GOT3 (cell line): ENCODE measurements at regions not wholly inside any gene's neighbourhood (a gene's known extent, or its start where the extent isn't known, plus 50 kb on each side); places are given as distances from the start of the nearest gene placed in this dataset.
"Not testable (repeated sequence)": the region's sequence is repeated elsewhere in the genome, so short reads cannot be mapped to it uniquely, and the experiment has no call there.

Experiments
- DNase-seq: peaks from one replicate; lab custom pipeline; 2025; ENCODE audit warnings: mixed read lengths; lab: John Stamatoyannopoulos, UW

DNA sequence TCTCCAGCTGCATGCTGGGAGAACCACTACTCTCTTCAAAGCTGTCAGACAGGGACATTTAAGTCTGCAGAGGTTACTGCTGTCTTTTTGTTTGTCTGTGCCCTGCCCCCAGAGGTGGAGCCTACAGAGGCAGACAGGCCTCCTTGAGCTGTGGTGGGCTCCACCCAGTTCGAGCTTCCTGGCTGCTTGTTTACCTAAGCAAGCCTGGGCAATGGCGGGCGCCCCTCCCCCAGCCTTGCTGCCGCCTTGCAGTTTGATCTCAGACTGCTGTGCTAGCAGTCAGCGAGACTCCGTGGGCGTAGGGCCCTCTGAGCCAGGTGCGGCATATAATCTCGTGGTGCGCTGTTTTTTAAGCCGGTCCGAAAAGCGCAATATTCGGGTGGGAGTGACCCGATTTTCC, 215.0 kb downstream of the STIM2 start:
- DNase-seq, result not testable (repeated sequence)

- DNase-seq, result no peak
Measured at GRCh38 chr4:27078934-27079455, 218.4 kb downstream of the STIM2 start.

- no peak for DNase-seq
Measured at GRCh38 chr4:27081675-27082586, 221.3 kb downstream of the STIM2 start.

GRCh38 chr4:27082776-27083175, 222.1 kb downstream of the STIM2 start:
- DNase-seq, result no peak

DNA sequence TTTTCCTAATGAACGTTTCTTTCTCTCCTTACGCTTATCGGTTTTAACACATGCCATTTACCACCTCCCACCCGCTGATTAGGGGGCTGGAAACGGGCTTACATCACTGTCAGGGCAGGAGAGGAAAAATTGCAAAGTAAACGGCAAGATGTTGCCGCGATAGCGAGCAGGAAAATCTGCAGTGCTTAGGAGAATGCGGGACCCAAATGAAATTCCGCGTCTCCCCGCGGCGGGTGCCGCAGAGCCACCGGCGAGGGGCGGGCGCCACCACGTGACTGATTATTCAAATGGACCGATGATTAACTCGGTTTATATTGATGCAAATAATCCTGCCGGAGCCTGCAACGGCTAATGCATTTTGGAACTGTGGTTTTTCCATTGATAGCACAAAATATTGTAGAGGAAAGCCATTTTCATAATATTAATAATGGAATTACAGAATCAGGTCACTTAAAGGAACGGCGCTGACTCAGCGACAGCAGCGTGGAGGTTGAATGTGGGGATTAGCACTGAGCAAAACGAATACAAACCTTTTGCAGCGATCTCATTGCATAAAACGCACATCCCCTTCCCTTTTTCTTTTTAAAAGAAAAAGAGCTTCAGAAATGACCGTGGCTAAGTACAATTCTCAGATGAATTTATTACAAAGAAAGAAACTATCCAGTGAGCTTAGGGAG, 224.2 kb downstream of the STIM2 start:
- DNase-seq, result no peak

GRCh38 chr4:27085396-27085795, 224.8 kb downstream of the STIM2 start:
- DNase-seq, result no peak

DNA sequence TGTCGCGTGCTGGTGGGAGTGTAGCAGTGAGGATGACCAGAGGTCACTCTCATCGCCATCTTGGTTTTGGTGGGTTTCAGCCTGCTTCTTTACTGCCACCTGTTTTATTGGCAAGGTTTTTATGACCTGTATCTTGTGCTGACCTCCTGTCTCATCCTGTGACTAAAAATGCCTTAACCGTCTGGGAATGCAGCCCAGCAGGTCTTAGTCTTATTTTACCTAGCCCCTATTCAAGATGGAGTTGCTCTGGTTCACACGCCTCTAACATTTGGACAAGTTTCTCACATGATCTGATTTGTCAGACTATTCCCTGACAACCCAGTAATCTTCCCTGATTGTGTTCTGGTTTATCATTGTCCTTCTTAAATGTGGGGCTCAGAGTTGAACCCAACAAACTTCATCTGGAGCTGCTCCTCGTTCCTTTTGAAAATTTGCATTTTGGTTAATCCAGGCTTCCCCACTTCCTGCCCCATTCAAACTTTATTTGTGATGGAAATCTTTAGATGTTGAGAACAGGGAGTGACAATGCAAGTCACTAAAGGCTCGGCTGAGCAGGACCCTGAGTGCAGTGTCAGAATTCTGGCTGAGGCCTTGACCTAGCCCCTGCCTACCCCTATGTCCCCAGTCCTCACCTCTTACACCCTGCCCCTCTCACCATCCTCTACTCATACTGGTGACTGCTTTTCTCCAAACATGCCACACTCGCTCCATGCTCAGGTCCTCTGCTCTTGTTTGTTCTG, 226.8 kb downstream of the STIM2 start:
- DNase-seq, result no peak

DNA sequence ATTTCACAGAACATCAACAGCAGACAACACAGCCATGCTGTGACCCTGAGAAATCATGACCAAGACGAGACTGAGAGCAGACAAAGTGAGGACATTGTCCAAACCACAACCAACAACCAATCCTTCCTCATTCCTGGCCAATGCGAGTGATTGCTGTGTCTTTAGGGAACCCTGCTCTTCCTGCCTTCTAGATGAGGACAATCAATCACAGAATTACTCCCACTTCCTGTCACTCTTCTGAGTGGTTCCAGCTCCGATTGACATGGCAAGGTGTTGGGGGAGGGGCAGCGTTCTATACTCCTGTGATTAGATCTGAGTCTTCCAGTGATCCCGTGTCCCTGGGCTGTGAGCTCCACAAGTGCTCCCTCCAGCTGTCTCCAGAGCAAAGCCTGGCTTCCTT, 227.8 kb downstream of the STIM2 start:
- DNase-seq, result no peak

DNA sequence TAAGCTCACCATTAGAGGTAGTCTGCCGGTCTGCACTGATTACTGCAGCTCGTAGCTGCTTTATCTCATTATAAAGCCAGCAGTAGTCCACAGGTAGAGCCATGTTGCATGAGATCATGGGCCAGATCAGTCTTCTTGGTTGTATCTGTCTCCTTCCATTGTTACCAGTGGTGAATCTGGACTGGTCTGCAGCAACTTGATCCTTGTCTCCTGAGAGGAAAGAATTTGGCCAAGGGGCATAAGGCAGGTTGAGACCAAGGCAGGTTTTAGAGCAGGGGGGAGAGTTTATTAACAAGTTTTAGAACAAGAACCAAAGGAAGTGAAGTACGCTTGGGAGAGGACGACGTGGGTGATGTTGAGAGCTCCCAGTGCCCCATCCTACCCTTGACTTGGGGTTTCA, 228.5 kb downstream of the STIM2 start:
- no peak for DNase-seq

- DNase-seq, result no peak
Measured at GRCh38 chr4:27090406-27090805, 229.8 kb downstream of the STIM2 start.

GRCh38 chr4:27094224-27094623, 233.6 kb downstream of the STIM2 start:
- no peak for DNase-seq

GRCh38 chr4:27094783-27095182, 234.1 kb downstream of the STIM2 start:
- DNase-seq, result no peak

GRCh38 chr4:27096142-27096824, 235.6 kb downstream of the STIM2 start:
- no peak for DNase-seq

DNA sequence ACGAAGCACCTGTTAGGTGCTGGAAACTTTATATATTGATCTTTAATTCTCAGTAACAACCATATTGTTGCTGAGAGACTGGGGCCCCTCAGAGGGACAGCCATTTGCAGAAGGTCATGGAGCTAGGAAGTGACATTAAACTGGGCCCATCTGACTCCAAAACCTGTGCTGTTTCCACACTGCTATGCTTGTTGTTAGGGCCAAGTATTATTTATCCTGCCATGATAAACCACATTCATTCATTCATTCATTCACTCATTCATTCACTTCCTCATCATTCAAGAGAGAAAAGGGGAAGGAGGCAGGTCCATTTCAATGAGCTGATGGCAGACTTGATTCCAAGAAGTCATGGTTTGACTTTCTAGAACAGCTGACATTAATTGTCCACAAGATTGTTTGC, 237.4 kb downstream of the STIM2 start:
- DNase-seq, result no peak

DNA sequence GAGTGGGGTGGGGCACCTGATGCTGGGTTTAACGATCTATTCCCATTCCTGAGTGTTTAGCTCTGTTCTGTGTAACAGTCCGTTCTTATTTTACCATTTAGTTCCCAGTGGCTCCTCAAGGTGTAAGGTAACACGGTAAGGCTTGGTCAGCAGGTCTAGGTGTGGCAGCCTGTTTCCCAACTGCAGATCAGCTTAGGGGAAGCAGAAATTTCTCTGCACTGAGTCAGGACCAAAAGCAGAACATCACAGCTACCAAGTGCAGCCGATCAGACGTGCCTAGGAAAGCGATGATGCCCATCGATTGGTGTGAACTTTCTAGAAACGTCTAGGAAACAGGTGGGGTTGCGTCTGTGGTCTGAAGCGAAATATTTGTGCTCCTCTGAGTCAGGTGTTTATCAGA, 240.1 kb downstream of the STIM2 start:
- DNase-seq, result no peak

GRCh38 chr4:27101126-27101525, 240.5 kb downstream of the STIM2 start:
- no peak for DNase-seq

- no peak for DNase-seq
Measured at GRCh38 chr4:27101561-27101960, 240.9 kb downstream of the STIM2 start.

- no peak for DNase-seq
Measured at GRCh38 chr4:27111627-27112026, 251.0 kb downstream of the STIM2 start.

DNA sequence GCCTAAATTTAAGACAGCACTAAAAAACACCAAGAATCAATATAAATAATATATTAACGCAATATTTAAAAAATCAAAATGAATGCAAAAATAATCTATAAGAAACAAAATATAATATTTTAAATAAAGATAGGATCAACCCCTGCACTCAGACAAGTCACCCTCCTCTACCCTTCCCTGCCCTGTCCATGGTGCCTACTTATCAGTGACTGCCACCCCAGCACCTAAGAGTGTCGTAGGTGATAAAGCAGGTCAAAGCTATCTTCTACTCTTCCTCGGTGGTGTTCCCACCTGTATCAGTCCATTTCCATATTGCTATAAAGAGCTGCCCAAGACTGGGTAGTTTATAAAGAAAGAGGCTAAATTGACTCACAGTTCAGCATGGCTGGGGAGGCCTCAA, 251.9 kb downstream of the STIM2 start:
- no peak for DNase-seq

GRCh38 chr4:27115221-27115620, 254.6 kb downstream of the STIM2 start:
- DNase-seq, result no peak

GRCh38 chr4:27117453-27117852, 256.8 kb downstream of the STIM2 start:
- DNase-seq, result no peak

- no peak for DNase-seq
Measured at GRCh38 chr4:27119239-27119638, 258.6 kb downstream of the STIM2 start.
